ENCODE measurements at regions not wholly inside any gene's neighbourhood (a gene's known extent, or its start where the extent isn't known, plus 50 kb on each side); places are given as distances from the start of the nearest gene placed in this dataset.

GRCh38 chr3:30502742-30503073, 103.7 kb upstream of the TGFBR2 start:
- Histone ChIP-seq H3K27me3 (no peaks in the 10 kb centered on the region), H3K4me3 (no peak overlapping the region), H3K9me2 (replicated peaks; ENCODE audit: insufficient read depth) (no peaks in the 10 kb centered on the region), H2AFZ (no peak overlapping the region), H4K20me1 (ENCODE audit: insufficient read depth, poor library complexity, severe bottlenecking) (no peaks in the 10 kb centered on the region), H3K79me2 (no peaks in the 10 kb centered on the region), H3K4me1 (ENCODE audit: insufficient read depth) (no peaks in the 10 kb centered on the region), H3K36me3 (replicated peaks; ENCODE audit: insufficient read depth, low read depth) (no peaks in the 10 kb centered on the region), H3K4me2 (no peak overlapping the region), H3K27ac (peak overlapping the region; percentile 28), H3K9me3 (ENCODE audit: low read depth) (no peaks in the 10 kb centered on the region)
- no peak for DNase-seq (ENCODE audit: low spot score)
- 91% methylated on average over 1 of the region's 1 CpG for WGBS (ENCODE audit: low lambda C conversion rate, missing lambda C conversion rate)
- TF ChIP-seq CTCF (IDR thresholded peaks at IDR 0.05; ENCODE audit: poor library complexity), result no peak
- no peak for TF ChIP-seq EZH2 (IDR thresholded peaks at IDR 0.05; ENCODE audit: borderline replicate concordance)
- TF ChIP-seq EZH2phosphoT487 (IDR thresholded peaks at IDR 0.05; ENCODE audit: low read depth, severe bottlenecking, unreplicated experiment), result no peak

GRCh38 chr3:30503446-30503845, 103.0 kb upstream of the TGFBR2 start:
- no peaks in the 10 kb centered on the region for H3K4me1 ChIP-seq (ENCODE audit: insufficient read depth)
- H3K4me3 ChIP-seq, result no peak overlapping the region
- H3K36me3 ChIP-seq (replicated peaks; ENCODE audit: insufficient read depth, low read depth), result no peaks in the 10 kb centered on the region
- no peaks in the 10 kb centered on the region for H4K20me1 ChIP-seq (ENCODE audit: insufficient read depth, poor library complexity, severe bottlenecking)
- H3K79me2 ChIP-seq, result no peaks in the 10 kb centered on the region
- no peaks in the 10 kb centered on the region for H3K9me2 ChIP-seq (replicated peaks; ENCODE audit: insufficient read depth)
- 94% methylated on average over 2 of the region's 2 CpGs for WGBS (ENCODE audit: low lambda C conversion rate, missing lambda C conversion rate)
- H3K27ac ChIP-seq, result no peak overlapping the region
- H3K27me3 ChIP-seq, result no peaks in the 10 kb centered on the region
- TF ChIP-seq CTCF (IDR thresholded peaks at IDR 0.05; ENCODE audit: poor library complexity), result no peak
- TF ChIP-seq EZH2phosphoT487 (IDR thresholded peaks at IDR 0.05; ENCODE audit: low read depth, severe bottlenecking, unreplicated experiment), result no peak
- TF ChIP-seq EZH2 (IDR thresholded peaks at IDR 0.05; ENCODE audit: borderline replicate concordance), result no peak
- H2AFZ ChIP-seq, result no peak overlapping the region
- no peaks in the 10 kb centered on the region for H3K9me3 ChIP-seq (ENCODE audit: low read depth)
- H3K4me2 ChIP-seq, result no peak overlapping the region
- no peak for DNase-seq (ENCODE audit: low spot score)

GRCh38 chr3:30504939-30505338, 101.5 kb upstream of the TGFBR2 start:
- WGBS (ENCODE audit: low lambda C conversion rate, missing lambda C conversion rate), result 100% methylated on average over 1 of the region's 1 CpG
- H3K36me3 ChIP-seq (replicated peaks; ENCODE audit: insufficient read depth, low read depth), result no peaks in the 10 kb centered on the region
- TF ChIP-seq CTCF (IDR thresholded peaks at IDR 0.05; ENCODE audit: poor library complexity) (no peak), EZH2phosphoT487 (IDR thresholded peaks at IDR 0.05; ENCODE audit: low read depth, severe bottlenecking, unreplicated experiment) (no peak), EZH2 (IDR thresholded peaks at IDR 0.05; ENCODE audit: borderline replicate concordance) (no peak)
- no peak for DNase-seq (ENCODE audit: low spot score)
- H3K9me2 ChIP-seq (replicated peaks; ENCODE audit: insufficient read depth), result no peaks in the 10 kb centered on the region
- no peaks in the 10 kb centered on the region for H3K4me1 ChIP-seq (ENCODE audit: insufficient read depth)
- H3K4me3 ChIP-seq, result no peak overlapping the region
- no peaks in the 10 kb centered on the region for H3K79me2 ChIP-seq
- no peak overlapping the region for H3K4me2 ChIP-seq
- no peak overlapping the region for H2AFZ ChIP-seq
- H4K20me1 ChIP-seq (ENCODE audit: insufficient read depth, poor library complexity, severe bottlenecking), result no peaks in the 10 kb centered on the region
- no peak overlapping the region for H3K27ac ChIP-seq
- no peaks in the 10 kb centered on the region for H3K9me3 ChIP-seq (ENCODE audit: low read depth)
- no peaks in the 10 kb centered on the region for H3K27me3 ChIP-seq

Data from hepatocyte (in vitro differentiated cells).